ENCODE measurements at regions not wholly inside any gene's neighbourhood (a gene's known extent, or its start where the extent isn't known, plus 50 kb on each side); places are given as distances from the start of the nearest gene placed in this dataset.

- DNase-seq (ENCODE audit: low read depth, low spot score) (no peak), FAIRE-seq (no peak)
- Histone ChIP-seq H3K79me2 (ENCODE audit: control insufficient read depth, insufficient read depth, low read length) (no peaks in the 10 kb centered on the region), H4K20me1 (replicated peaks; ENCODE audit: control insufficient read depth, extremely low read depth, insufficient read depth, low read length) (no peaks in the 10 kb centered on the region), H3K4me2 (ENCODE audit: insufficient read depth, low read length) (no peak overlapping the region), H3K4me3 (replicated peaks in 1 of 3; ENCODE audit: insufficient read depth in 1 of 3, low read depth in 1 of 3, low read length in 3 of 3) (no peak overlapping the region), H3K27me3 (ENCODE audit: control insufficient read depth in 2 of 2, insufficient read depth in 2 of 2, low read length in 2 of 2) (no peaks in the 10 kb centered on the region), H3K9me3 (replicated peaks; ENCODE audit: control insufficient read depth, insufficient read depth, low read length) (peaks cover 8% of the 10 kb centered on the region), H3K36me3 (ENCODE audit: control insufficient read depth in 2 of 2, extremely low read depth in 1 of 2, insufficient read depth in 2 of 2, low read length in 2 of 2) (no peaks in the 10 kb centered on the region), H2AFZ (ENCODE audit: low read depth, low read length) (no peak overlapping the region), H3K9me1 (replicated peaks; ENCODE audit: control insufficient read depth, extremely low read depth, insufficient read depth, low read length) (no peaks in the 10 kb centered on the region), H3K4me1 (ENCODE audit: control insufficient read depth, extremely low read depth, insufficient read depth, low read length) (no peaks in the 10 kb centered on the region), H3K27ac (ENCODE audit: insufficient read depth, low read depth, low read length) (no peak overlapping the region), H3K9ac (replicated peaks; ENCODE audit: extremely low read depth, insufficient read depth, low read length) (no peak overlapping the region)
- TF ChIP-seq MYC (IDR thresholded peaks at IDR 0.05; ENCODE audit: low read depth, low read length) = no peak
- TF ChIP-seq POLR2A (IDR thresholded peaks at IDR 0.05; ENCODE audit: low read depth, low read length) = no peak
- no peak for TF ChIP-seq JUN (IDR thresholded peaks at IDR 0.05; ENCODE audit: borderline replicate concordance, insufficient read depth, insufficient read length, low read depth)
- no peak for TF ChIP-seq FOS (IDR thresholded peaks at IDR 0.05; ENCODE audit: borderline replicate concordance, insufficient read depth, low read length)
- no peak for TF ChIP-seq MAX (IDR thresholded peaks at IDR 0.05; ENCODE audit: insufficient read depth, insufficient read length)
- TF ChIP-seq CTCF (IDR thresholded peaks at IDR 0.05; ENCODE audit: extremely low read depth in 1 of 2, insufficient read depth in 1 of 2, low read depth in 1 of 2, low read length in 2 of 2) = no peak
- TF ChIP-seq GATA2 (IDR thresholded peaks at IDR 0.05; ENCODE audit: insufficient read depth, insufficient read length, low read depth, low read length) = no peak
- no peak for TF ChIP-seq EZH2 (IDR thresholded peaks at IDR 0.05; ENCODE audit: borderline replicate concordance, low read depth, low read length, severe bottlenecking)
- no peak for TF ChIP-seq POLR2AphosphoS5 (IDR thresholded peaks at IDR 0.05; ENCODE audit: insufficient read depth, low read depth, low read length)
- intact Hi-C loops (cut with micrococcal nuclease) = no loop called here
- dilution Hi-C loops (cut with MboI; ENCODE audit: extremely low pct_ligation_motif_present, low sequenced_read_pairs) = no loop called here
- ChIA-PET CTCF (no interaction called here), POLR2A (no interaction called here)
- BruUV-seq (replicated peaks) = no TSS peak
Observed at GRCh38 chr12:127984386-127985055, 282.4 kb upstream of the TMEM132C start.

All from endothelial cell of umbilical vein (primary cell).